Gastroesophageal sphincter (tissue), 3 donors: ENCODE measurements at regions not wholly inside any gene's neighbourhood (a gene's known extent, or its start where the extent isn't known, plus 50 kb on each side); places are given as distances from the start of the nearest gene placed in this dataset.

Experiments used
- EP300 ChIP-seq: sonication (generic); formaldehyde crosslinking; IDR thresholded peaks from one replicate; pipeline ENCODE4 v1.6.1; 2017; ENCODE audit warnings: antibody characterized with exemption, mild to moderate bottlenecking
- POLR2A ChIP-seq, 2 donors: fragments of 450-650 bp; IDR thresholded peaks; one replicate each; pipeline ENCODE4 v1.6.1; 2017; ENCODE audit warnings: antibody characterized with exemption in 2 of 2, mild to moderate bottlenecking in 2 of 2, moderate library complexity in 1 of 2
- POLR2AphosphoS5 ChIP-seq: sonication (generic); formaldehyde crosslinking; IDR thresholded peaks from one replicate; pipeline ENCODE4 v1.6.1; 2017; ENCODE audit warnings: antibody characterized with exemption
- TF ChIP-seq, protein P1 (sequence below), 4 experiments: fragments of 200-600 bp in 2 of 4; fragments of 450-650 bp in 2 of 4; sonication (generic) in 1 of 4; IDR thresholded peaks; one replicate each; pipeline ENCODE4 v1.5.1; 2017 to 2019; ENCODE audit warnings: antibody characterized with exemption in 4 of 4, mild to moderate bottlenecking in 2 of 4, moderate library complexity in 2 of 4

DNA sequence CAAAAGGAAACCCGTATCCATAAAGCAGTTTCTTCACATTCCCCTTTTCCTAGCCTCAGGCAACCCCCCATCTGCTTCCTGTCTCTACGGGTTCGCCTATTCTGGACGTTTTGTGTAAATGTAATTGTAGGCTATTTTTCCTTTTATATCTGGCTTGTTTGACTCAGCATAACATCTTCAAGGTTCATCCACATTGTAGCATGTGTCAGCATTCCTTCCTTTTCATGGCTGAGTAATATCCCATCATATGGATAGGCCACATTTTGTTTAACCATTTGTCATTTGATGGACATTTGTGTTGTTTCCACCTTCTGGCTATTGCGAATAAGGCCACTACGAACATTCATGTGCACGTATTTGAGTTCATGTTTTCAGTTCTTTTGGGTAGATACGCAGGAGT, 54.6 kb downstream of the FOXL1 start:
- TF ChIP-seq POLR2A (IDR thresholded peaks at IDR 0.05) = no peak
- TF ChIP-seq, protein P1, sequence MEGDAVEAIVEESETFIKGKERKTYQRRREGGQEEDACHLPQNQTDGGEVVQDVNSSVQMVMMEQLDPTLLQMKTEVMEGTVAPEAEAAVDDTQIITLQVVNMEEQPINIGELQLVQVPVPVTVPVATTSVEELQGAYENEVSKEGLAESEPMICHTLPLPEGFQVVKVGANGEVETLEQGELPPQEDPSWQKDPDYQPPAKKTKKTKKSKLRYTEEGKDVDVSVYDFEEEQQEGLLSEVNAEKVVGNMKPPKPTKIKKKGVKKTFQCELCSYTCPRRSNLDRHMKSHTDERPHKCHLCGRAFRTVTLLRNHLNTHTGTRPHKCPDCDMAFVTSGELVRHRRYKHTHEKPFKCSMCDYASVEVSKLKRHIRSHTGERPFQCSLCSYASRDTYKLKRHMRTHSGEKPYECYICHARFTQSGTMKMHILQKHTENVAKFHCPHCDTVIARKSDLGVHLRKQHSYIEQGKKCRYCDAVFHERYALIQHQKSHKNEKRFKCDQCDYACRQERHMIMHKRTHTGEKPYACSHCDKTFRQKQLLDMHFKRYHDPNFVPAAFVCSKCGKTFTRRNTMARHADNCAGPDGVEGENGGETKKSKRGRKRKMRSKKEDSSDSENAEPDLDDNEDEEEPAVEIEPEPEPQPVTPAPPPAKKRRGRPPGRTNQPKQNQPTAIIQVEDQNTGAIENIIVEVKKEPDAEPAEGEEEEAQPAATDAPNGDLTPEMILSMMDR (IDR thresholded peaks at IDR 0.05) = no peak
- no peak for TF ChIP-seq POLR2AphosphoS5
- TF ChIP-seq EP300 = no peak
